GM19238 (cell line): ENCODE measurements at regions not wholly inside any gene's neighbourhood (a gene's known extent, or its start where the extent isn't known, plus 50 kb on each side); places are given as distances from the start of the nearest gene placed in this dataset.

ENCODE experiments used
- DNase-seq: peaks from one replicate; pipeline ENCODE4 v3.0.0; 2011; ENCODE audit warnings: low spot score; ENCODE audit not compliant: insufficient read length

DNA sequence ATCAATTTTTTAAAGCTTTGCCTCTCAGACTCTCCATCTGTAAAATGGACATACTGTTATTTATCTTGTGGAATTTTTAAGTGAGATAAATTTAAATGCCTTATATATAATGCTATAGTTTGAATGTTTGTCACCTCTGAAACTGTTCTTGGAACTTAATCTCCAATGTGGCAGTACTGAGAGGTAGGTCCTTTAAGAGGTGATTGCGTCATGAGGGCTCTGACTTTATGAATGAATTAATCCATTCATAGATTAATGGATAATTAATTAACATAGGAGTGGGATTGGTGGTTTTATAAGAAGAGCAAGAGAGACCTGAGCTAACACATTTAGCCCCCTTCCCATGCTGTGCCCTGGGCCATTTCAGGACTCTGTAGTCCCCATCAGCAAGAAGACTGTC lies 326.3 kb upstream of the TSHZ2 start:
- no peak for DNase-seq

DNA sequence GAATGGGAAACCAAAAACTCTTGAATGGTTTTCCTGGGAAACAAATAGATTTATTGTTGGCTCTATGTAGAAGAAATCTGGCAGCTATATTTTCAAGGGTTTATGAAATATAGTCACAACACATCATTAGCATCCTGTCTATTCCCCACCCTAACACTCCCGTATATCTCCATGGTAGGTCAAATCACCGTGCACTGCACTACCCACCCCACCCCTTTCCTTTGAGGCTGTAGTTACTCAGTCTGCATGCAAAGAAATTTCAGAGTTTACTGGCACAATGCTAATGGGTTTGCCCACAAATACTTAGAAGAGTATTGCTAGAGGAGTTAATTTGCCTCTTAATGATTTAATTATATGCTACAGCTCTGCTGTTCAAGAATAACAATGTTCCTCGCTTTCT lies 329.1 kb upstream of the TSHZ2 start:
- DNase-seq: no peak

DNA sequence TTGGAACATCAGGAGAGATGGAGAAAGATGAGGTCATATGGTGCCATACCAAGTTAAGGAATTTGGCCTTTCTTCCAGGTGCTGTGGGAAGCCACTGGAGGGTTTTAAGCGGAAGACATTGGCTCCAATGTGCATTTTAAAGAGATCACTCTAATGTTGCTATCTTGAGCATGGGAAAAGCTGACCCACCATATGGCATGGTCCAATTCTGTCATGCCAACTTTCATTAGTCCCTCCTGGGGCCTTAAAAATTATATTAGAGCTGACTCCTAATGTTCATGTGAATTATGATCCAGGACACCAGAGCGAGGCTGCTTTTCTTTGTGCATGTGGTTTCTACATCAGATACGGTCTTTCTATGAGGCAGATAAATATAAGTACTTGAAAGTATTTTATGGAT lies 335.0 kb upstream of the TSHZ2 start:
- DNase-seq: no peak

DNA sequence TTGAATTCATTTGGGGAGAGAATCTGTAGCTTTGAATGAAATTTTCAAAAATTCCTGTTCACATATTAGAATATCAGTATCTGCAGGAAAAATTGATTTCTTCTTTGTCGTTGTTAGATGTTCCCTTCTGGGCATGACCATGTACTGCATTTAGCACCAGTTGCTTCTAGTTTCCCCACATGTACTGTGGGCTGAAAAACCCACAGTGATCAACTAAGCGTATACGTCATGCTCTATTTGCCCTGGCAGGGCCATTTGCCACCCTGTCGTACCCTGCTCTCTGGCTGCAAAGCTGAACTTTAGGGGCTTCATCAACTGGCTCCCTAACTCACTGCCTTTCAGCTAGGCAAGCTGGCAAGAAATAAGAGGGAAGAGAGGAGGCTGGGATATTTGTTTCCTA lies 340.7 kb upstream of the TSHZ2 start:
- DNase-seq: no peak

DNA sequence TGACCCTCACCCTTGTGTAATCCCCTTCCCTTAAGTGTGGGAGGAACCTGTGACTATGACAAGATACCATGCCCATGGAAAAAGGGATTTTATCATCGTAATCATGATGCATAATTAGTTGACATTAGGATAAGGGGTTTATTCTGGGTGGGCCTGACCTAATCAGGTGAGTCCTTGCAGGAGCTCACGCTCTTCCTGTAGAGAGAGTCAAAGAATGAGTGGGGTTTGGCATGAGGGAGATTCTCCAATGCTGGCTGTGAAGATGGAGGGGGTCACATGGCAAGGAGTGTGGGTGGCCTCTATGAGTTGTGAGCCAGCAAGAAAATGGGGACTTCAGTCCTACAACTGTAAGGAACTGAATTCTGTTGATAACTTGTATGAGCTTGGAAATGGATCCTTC lies 342.0 kb upstream of the TSHZ2 start:
- no peak for DNase-seq

DNA sequence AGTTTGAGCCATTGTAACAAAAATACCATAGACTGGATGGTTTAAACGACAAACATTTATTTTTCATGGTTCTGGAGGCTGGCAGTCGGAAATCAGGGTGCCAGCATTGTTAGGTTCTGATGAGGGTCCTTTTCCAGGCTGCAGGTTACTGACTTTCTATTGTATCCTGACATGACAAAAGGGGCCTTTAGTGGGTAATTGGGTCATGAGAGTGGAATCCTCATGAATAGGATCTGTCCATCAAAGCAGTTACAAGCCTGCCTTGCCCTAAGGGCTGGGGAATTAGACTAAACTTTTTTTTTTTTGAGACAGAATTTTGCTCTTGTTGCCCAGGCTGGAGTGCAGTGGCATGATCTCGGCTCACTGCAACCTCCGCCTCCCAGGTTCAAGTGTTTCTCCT lies 347.9 kb upstream of the TSHZ2 start:
- DNase-seq: no peak

DNA sequence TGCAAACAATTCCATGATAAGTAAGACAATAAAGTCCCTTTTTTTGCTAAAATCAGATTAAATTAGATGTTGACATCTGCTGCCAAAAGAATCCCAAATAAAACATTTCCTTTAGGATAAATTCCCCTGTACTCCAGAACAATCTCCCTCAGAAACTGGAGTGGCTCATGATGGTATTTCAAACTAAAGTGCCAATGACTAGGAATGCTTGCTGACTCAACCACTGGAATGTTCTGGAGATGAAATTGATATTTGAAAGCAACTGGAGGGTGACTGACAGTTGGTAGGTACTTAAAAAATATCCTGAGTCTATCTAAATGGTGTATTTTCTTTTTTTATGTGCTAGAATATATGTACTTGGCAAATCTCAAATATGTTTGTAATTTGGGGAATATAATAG lies 350.1 kb upstream of the TSHZ2 start:
- DNase-seq: no peak

DNA sequence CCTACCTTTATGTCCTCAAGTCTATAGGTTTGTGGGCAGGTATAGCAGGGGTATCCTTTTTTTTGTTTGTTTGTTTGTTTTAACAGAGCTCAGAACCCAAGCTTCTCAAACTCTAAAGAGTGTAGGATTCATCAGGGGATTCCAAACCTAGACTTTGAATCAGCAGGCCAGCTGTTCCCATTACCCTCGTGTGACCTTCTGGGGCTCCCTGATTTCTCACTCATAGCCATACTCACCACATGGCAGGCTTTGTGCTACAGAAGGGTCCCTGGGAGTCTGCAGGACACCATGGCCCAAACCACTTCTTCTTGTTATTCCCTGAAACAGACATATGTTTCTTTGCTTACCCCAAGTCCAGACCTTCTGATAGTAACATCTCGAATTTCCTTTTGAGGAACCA lies 350.8 kb upstream of the TSHZ2 start:
- DNase-seq: no peak

DNA sequence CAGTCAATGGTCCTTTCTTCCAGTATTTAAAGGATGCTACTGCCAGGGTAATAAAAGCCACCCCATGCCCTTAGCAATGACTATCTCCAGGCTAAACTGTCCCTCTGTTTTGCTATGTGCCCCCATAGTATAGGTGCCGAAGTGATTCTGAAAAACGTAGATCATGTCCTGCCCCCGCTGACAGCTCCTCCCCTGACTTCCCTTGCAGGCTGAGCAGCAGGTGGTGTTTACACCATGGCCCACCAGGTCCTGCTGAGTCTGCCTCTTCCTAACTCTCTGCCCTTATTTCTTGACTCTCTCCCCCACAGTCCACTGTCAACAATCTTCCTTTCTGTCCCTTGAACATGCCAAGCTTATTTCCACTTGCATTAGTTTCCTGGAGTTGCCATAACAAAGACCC lies 352.5 kb upstream of the TSHZ2 start:
- no peak for DNase-seq

DNA sequence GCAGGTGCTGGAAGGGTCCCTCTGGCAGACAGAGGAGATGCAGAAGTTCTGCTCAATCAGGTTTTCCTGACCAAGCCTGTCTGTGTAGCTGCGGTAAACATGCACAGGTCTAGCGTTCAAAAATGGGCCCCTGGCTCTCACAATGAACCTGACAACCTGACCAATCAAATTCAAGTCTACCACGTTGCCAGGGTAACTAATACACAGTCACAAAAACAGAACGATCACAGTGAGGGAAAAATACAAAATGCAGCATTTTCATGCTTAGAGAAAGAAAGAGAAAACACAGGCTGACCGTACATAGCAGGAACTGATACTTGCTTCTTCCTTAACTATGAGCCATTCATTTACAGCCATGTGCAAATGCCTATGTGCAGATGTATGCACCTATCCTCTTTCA lies 353.1 kb upstream of the TSHZ2 start:
- DNase-seq: no peak

DNA sequence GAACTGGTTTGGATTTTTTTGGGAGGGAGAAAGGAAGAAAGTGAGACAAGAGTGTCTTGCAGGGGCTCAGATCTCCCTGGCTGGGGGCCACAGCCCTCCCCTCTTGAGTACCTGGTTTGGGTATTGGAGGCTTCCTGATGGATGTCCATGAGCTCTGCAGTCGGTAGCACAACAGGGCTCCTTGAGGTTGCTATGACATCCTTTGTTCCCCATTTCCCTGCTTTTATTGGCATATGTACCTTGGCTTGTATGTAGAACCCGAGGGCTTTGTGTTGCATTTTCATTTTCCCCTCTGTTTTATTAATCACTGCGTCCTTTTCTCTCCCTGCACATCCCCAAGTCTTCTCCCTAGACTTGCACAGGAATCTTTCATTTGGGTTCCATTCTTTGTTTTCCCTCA lies 355.5 kb upstream of the TSHZ2 start:
- DNase-seq: no peak

DNA sequence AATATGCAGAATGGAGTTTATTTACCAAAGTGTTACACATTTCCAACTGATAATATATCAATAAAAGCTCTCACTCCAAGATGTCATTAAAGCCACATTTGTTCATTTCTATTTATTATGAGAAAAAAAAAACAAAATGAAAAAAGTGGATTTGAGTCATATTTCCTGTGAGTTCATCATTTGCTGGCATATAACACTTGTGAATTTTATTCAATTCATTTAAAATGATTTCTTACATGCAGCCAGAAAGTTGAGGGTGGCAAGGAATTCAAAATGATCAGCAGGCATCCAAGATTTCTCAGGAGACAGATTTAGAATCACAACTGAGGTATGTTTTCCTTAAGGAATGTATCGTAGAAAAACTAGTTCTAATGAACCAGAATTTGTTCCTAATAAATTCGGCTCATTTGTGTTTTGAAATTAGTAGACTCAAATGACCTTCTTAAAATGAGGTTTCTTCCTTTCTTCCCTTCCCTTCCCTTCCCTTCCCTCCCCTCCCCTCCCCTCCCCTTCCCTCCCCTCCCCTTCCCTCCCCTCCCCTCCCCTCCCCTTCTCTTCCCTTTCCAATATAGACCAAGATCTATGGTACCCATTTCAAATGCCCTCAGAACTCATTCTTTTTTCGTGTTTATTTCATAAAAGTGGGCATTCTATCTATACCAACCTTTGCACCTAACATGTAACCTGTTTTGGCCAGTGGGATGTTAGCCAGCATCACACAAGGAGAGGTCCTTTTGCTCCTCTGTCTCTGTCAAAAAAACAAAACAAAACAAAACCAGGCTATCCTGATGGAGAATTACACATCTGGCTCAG lies 357.9 kb upstream of the TSHZ2 start:
- DNase-seq: no peak

DNA sequence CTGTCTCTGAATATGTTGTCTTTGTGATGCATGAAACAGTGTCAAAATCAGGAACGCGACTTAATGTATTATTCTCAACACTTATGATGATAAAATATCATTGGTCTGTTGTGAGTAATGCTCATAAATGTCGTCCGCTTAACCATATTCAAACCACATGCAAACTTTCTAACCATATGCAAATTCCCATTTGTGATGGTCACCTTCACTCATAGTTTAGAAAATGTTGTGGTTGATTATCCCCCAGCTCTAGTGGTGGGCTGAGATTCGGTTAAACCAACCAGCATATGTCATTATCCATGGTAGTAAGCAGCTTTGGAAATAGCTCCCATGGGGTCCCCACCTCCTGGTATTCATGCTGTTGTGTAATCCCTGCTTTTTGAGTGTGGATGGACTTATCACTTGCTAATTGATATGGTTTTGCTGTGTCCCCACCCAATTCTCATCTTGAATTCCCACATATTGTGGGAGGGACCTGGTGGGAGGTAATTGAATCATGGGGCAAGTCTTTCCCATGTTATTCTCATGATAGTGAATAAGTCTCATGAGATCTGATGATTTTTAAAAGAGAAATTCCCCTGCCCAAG lies 360.0 kb upstream of the TSHZ2 start:
- DNase-seq: no peak

DNA sequence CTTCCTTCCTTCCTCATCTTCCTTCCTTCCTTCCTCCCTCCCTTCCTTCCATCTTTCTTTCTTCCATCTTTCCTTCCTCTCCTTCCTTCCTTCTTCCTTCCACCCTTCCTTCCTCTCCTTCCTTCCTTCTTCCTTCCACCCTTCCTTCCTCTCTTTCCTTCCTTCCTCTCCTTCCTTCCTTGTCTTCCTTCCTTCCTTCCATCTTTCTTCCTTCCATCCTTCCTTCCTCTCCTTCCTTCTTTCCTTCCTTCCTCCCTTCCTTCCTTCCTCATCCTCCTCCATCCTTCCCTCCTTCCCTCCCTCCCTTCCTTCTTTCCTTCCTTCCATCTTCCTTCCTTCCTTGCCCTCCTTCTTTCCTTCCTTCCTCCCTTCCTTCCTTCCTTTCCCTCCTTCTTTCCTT lies 361.4 kb upstream of the TSHZ2 start:
- no peak for DNase-seq

DNA sequence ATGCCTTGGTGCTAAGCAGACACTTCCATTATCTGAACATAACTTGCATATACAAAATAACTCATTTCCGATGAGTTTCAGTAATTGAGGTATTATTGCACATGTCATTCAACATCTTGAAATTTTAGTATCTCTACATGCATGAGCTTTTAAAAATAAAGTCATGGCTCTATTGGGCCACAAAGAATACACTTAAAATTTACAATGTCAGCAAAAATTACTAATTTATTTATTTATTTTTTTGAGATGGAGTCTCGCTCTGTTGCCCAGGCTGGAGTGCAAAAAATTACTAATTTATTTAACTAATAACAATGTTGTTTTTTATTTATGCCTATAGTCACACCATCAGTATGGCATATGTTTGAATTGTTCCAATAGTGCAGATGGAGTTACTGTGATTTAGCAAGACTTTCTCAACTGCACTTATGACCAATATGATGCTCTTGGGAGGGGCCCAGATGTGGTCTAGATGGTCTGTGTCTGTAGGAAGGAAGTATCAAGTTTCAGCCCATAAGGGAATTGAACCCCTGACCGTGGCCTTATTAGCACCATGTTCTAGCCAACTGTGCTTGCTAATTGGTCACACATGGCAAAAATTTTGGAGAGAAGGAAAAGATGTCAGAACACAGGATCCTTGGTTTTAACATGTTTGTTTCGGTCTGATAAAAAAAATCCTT lies 370.7 kb upstream of the TSHZ2 start:
- no peak for DNase-seq

DNA sequence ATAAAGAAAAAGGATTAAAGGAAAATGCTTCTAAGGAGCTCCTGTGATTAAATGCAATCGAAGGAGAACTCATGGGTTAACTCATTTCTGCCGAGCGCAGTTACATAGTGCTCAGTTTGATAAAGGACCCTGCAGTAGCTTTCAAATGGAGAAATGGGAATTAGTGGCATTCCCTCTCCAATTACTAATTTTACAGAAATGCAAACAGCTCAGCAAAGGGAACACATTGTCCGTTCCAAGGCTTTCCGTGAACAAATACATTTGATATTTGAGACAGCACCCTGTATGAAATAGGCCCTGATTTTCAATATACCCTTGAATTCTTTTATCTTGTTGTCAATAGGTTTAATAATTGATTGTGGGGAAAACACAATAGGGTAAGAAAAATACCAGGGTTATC lies 375.9 kb upstream of the TSHZ2 start:
- DNase-seq: no peak

DNA sequence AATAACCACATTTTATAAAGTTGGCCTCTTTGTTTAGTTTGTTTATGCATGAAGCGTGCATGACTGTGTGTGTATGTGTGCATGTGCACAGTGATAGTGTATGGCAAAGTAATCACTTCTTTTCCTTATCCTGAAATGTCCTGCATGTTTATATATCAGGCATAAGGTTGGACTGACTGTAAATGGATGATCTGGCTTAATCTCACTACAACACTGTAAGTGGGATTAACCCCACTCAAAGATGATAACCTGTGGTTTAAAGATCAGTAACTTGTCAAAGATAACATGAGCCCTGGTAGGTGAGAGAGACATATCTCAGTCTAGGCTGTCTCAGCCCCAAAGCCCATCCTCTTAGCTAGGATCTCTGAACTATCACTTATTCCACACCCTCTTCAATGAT lies 376.6 kb upstream of the TSHZ2 start:
- no peak for DNase-seq

DNA sequence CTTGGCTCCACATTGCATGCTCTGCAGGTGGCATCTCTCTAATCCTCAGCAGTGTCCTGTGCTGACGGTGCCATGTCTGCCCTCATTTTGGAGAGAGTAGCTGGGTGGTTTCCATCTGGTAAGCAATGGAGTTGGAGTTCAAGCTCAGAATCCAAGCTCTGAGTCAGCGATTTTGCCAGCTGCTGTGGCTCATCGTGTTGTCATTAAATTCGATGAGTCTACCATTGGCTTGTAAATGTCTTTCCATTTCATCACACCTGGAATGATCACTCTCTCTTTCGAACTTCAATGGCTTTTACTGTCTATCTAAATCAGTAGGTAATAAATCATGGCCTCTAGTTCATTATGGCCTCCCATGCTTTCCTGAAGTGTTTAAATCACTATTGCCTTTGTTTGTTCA lies 378.5 kb upstream of the TSHZ2 start:
- no peak for DNase-seq

DNA sequence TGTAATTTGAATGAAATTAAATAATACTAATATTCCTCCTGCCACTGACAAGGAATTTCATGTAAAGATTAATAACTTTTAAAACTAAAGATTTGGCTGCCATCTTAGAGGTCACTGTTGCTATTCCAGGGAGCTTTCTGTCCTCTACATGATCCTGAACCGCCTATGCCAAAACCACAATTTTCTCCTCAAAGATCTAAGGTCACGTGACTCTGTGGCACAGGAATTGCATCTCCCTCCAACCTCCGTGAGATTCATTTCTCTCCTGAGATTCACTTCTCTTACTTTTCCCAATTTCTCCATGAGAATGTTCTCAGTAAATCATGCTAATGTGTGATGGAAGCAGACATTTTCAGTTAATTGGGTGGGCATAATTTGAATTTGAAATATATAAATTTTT lies 379.6 kb upstream of the TSHZ2 start:
- DNase-seq: no peak

DNA sequence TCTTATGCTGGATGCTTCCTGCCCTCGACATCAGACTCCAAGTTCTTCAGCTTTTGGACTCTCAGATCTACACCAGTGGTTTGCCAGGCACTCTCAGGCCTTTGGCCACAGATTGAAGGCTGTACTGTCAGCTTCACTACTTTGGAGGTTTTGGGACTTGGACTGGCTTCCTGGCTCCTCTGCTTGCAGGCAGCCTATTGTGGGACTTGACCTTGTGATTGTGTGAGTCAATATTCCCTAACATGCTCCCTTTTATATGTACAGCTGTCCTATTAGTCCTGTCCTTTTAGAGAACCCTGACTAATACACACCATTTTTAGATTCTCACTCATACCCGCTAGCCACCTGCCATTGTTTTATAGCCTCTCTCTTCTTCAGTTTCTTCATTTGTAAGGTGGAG lies 382.1 kb upstream of the TSHZ2 start:
- no peak for DNase-seq

DNA sequence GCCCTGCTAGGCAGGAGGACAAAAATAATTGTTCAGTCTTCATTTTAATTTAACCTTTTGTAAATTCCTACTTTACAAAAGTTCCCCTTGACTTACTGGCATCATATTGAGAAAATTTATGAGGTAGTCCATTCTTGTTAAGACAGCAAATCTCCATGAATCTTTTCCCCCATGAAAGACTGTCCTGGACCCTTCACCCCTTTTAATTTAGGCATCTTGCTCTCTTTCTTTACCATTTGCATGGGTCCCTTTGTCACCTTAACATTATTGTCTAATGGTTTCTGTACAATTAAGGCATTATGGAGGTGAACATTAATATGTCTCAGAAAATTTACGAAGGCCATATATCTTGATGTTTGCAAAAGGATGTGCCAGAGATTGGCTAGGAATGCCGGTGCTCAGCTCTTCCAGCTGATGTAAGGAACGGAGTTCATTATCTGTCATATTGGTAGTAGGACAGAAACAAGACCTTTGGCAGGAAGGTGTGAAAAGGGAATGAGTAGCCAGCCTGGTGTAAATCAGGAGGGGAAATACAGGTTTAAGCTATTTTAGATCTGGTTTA lies 382.8 kb upstream of the TSHZ2 start:
- DNase-seq: no peak

DNA sequence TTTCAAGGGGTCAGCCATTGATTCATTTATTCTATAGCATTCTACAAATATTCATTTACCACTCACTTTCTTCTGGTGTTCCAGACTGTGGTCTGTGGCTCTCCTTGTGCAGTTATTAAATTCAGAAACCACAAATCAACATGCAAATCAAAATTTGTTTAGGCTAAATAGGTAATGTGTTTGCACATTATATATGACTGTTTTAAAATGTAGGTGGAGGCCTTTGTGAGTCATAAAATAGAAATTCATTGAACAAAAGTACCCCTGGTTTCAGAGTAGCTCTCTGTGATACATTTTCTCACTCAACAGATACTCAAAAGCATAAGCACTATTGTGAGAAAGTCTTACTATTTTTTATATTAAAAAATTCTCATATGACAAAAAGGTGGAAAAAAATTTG lies 385.5 kb upstream of the TSHZ2 start:
- no peak for DNase-seq

DNA sequence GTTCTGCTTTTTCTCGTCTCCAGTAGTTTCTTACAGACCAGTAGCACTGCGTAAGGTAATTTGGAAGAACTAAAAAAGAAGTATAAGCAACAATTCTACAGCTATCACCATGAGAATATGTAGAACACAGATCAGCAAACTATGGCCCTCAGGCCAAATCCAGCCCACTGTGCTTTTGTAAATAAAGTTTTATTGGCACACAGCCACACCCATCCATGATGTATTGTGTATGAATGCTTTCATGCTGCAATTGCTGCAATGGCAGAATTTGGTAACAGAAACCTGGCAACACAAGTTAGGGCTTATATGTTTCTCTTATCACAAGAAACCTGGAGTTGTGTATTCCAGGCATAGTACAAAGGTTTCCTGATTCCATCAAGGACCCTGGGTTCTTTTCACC lies 386.8 kb upstream of the TSHZ2 start:
- DNase-seq: no peak
